Glomerular visceral epithelial cell (primary cell): ENCODE measurements at regions not wholly inside any gene's neighbourhood (a gene's known extent, or its start where the extent isn't known, plus 50 kb on each side); places are given as distances from the start of the nearest gene placed in this dataset.
A peak's percentile ranks its signal among the peaks of the same experiment; 100 is the strongest.
"Not testable (repeated sequence)": the region's sequence is repeated elsewhere in the genome, so short reads cannot be mapped to it uniquely, and the experiment has no call there.

Experiments
- DNase-seq: peaks from one replicate; pipeline ENCODE4 v3.0.0-alpha.2; 2016; ENCODE audit errors: extremely low spot score

DNA sequence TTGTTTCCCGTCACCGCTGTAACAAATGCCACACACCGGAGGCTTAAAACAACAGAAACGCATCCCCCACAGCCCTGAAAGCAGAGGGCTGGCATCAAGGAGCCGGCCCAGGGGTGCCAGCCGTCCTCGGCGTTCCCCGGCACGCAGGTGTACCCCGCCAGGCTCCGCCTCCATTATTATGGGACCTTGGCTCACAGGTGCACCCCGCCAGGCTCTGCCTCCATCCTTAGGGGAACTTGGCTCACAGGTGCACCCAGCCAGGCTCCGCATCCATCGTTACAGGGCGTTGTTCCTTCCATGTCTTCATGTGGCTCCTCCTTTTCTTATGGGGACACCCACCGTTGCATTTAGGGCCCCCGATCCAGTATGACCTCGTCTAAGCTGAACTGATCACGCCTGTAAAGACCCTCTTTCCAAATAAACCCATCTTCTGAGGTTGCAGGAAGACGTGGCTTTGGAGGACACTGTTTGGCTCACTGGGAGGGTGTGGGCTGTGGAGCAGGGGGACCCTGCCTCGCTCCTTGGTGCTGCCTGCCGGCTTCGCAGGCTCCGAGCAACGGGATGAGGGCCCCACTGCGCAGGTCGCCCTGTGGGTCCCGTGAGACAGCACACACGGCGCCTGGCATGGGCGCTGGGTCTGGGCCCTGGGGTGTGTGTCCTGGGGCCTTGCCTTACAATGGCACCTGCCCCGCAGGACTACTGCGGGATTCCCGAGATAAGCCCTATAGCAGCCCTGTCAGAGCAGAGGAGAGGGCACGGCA lies 154.9 kb upstream of the ZNF469 start:
- DNase-seq = not testable (repeated sequence)

GRCh38 chr16:88228751-88229150 lies 154.0 kb upstream of the ZNF469 start:
- not testable (repeated sequence) for DNase-seq

GRCh38 chr16:88229710-88230109 lies 153.0 kb upstream of the ZNF469 start:
- DNase-seq = not testable (repeated sequence)

- DNase-seq = not testable (repeated sequence)
These were observed 152.3 kb upstream of the ZNF469 start for GRCh38 chr16:88230276-88230966.

- not testable (repeated sequence) for DNase-seq
These were observed 151.7 kb upstream of the ZNF469 start for GRCh38 chr16:88230967-88231615.

DNA sequence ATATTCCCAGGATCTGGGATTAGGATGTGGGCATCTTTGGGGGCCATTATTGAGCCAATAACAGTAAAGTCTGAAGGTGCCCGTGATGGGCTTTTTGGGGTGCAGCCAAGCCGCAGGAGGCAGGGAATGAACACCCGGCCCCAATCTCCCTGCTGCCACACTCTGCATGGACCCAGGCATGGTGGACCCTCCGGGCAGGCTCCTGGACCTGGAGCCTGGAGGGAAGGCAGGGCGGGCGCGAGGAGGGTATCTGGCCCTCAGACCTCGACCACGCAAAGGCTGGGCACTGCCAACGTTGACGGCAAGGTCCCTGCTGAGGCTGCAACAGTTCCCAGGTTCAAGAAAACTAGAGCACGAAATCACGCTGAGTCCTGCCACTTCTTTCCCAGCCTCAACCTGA lies 150.9 kb upstream of the ZNF469 start:
- not testable (repeated sequence) for DNase-seq

GRCh38 chr16:88232401-88233258 lies 150.1 kb upstream of the ZNF469 start:
- not testable (repeated sequence) for DNase-seq

DNA sequence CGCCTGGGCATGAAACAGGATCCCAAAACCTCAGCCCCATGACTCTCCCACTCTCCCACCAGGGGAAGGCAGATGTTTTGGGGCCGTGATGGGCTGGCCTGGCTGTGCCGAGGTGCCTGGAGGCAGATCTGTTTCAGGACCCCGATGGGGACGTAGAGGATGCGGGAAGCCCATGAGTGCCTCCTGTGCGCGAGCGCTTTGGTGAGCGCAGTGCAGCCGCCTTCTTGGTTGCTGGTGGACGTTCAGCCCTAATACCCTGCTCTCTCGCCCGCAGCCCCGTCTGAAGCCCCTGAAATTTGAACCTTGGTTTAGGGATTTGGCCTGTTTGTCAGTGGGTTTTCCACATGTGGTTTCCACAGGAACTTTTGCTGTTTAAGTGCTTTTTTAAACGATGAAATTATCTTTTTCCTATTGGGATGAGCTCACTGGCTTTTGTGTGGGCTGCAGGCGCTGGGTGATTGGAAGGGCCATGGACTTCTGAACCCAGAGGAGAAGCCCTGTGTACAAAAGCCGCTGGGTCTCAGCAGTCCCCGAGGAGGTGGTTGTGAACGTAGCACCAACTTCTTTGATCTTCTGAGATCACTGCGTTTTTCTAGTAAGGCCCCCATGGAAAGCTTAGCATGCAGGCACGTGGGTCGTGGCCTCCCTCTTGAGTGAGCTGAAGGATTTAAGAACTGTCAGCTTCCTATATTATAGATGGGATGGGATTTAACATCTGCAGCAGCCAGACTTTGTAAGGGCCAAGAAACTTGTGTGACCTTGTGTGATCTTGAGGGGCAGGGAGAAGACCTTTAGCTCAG lies 148.9 kb upstream of the ZNF469 start:
- DNase-seq = not testable (repeated sequence)

DNA sequence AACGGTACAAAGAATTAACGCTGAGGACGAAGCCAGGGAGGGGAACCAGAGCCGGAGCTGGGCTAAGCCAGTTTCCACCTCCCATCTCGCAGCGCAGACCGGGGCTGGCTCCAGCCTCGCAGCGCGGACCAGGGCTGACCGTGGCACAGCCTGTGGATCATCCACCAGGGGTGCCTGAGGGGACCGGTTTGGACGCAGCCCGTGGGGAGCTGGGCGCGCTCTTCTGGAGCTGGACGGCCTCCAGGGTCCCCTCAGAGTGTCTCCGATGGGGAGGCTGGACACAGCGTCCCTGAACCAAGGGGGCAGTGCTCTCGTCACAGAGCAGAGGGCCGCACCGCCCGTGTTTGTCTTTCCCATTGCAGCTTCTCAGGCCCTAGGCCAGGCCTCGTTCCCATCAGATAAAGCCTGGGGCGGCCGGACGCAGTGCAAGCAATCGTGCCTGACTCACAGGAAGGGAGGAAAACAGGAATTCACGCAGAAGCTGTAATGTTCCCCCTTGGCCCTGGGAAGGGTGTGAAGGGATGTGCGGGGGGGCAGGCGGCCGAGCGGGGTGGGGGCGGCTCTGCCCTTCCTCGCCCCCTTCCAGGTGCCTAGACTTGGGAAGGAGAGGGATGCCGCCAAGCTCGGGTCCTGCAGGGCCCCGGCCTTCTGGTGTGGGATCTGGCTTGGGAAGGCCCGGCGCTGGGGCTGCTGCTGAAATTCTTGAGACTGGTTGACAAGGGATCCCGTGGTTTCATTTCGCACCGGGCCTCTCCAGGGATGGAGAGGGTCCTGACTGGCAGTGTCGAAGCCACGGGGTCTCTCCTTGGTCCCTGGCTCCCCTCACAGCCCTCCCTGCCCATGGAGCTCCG lies 148.1 kb upstream of the ZNF469 start:
- DNase-seq = not testable (repeated sequence)

GRCh38 chr16:88235691-88236090 lies 147.1 kb upstream of the ZNF469 start:
- not testable (repeated sequence) for DNase-seq

DNA sequence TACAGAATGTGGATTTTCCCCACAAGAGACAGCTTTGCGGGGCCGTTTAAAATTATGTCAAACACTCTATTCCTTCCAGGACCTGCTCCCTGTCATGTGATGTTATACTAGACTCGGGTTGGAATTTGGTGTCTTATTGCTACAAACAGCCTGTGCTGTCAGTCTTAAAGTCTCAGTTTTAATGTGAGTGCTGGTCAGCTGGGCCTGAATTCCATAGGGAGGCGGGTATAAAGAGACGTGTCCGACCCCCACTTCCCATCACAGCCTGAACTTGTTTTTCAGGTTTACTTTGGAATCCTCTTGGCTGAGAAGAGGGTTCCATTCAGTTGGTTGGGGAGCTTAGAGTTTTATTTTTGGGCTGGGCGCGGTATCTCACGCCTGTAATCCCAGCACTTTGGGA lies 146.5 kb upstream of the ZNF469 start:
- DNase-seq = not testable (repeated sequence)

DNA sequence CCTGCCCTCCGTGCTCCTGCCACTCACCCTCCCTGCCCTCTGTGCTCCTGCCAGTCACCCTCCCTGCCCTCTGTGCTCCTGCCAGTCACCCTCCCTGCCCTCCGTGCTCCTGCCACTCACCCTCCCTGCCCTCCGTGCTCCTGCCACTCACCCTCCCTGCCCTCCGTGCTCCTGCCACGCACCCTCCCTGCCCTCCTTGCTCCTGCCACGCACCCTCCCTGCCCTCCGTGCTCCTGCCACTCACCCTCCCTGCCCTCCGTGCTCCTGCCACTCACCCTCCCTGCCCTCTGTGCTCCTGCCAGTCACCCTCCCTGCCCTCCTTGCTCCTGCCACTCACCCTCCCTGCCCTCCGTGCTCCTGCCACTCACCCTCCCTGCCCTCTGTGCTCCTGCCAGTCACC lies 145.4 kb upstream of the ZNF469 start:
- not testable (repeated sequence) for DNase-seq

DNA sequence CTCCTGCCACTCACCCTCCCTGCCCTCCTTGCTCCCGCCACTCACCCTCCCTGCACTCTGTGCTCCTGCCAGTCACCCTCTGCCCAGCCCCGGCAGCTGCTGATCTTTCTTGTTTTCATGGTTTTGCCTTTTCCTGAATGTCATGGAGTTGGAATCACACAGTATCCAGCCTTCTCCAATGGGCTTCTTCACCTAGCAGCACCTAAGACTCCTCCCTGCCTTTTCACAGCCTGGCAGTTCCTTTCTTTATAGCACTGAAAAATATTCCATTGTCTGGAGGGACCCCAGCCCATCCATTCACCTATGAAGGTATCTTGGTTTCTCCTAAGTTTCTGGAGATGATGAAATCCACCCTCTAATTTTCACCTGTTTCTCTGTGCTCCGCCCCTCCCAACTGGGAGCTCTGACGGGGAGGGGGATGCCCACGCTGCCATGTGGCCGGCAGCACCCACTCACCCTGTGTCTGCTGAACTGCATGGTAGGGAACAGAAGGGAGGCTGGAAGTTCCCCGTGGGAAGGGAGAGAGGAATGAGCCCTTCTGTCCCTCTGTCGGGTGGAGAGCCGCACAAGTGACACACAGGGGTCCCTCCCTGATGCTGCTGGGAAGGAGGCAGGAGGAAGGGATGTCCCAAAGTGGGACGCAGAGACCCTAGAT lies 144.9 kb upstream of the ZNF469 start:
- DNase-seq = not testable (repeated sequence)

DNA sequence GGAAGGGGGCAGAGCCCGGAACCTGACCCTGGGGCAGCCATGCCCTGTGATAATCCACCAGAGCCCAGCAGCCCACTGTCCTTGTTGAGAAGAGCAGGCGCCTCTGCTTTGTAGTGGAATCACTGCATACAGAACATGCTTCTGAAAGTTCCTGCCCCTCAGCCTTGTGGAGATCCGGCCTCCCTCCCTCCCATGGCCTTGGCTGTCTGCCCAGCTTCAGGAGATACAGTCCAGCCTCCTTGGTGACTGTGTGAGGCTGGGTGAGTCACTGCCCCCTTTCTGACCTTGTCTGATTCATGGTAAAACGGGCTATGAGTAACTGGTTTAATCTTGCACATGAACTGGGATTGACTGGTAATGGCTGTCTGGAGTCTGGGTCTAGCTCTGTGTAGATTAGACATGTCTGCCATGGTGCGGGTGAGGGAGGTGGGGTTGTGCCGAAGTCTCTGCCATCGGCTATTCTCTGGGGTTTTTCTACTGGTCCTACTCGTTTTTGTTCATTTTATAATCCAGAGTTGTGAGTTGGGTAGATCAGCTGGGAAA lies 144.0 kb upstream of the ZNF469 start:
- peak; percentile 96 for DNase-seq

GRCh38 chr16:88240118-88240517 lies 142.6 kb upstream of the ZNF469 start:
- DNase-seq = peak; percentile 79

DNA sequence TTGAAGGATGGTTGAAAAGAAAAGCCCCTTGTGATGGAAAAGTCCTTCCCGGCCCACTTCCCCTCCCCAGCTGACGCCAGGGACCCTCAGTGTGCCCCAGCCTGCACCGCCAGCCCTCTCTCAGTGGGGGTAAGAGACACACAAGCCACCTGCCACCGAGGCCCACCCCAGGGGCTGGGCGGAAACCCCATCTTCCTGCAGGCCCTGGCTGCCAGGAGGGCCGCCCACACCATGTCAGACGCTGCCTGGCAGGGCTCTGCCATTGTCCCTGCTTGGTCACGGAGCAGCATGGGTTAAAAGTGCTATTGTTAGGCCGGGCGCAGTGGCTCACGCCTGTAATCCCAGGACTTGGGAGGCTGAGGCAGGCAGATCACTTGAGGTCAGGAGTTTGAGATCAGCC lies 142.0 kb upstream of the ZNF469 start:
- not testable (repeated sequence) for DNase-seq

GRCh38 chr16:88241404-88242311 lies 141.1 kb upstream of the ZNF469 start:
- not testable (repeated sequence) for DNase-seq
